ENCODE measurements at regions not wholly inside any gene's neighbourhood (a gene's known extent, or its start where the extent isn't known, plus 50 kb on each side); places are given as distances from the start of the nearest gene placed in this dataset.

GRCh38 chr12:42670719-42671118 lies 81.2 kb upstream of the PRICKLE1 start:
- no peak for DNase-seq (ENCODE audit: low read depth)

GRCh38 chr12:42669553-42669952 lies 80.0 kb upstream of the PRICKLE1 start:
- no peak for DNase-seq (ENCODE audit: low read depth)

- DNase-seq (ENCODE audit: low read depth), result no peak
These were observed 77.2 kb upstream of the PRICKLE1 start for GRCh38 chr12:42666671-42667243.

- DNase-seq (ENCODE audit: low read depth), result no peak
These were observed 74.1 kb upstream of the PRICKLE1 start for GRCh38 chr12:42663621-42664020.

GRCh38 chr12:42660968-42661937 lies 71.7 kb upstream of the PRICKLE1 start:
- DNase-seq (ENCODE audit: low read depth), result no peak

GRCh38 chr12:42660117-42660516 lies 70.6 kb upstream of the PRICKLE1 start:
- no peak for DNase-seq (ENCODE audit: low read depth)

- no peak for DNase-seq (ENCODE audit: low read depth)
These were observed 62.5 kb upstream of the PRICKLE1 start for GRCh38 chr12:42652048-42652447.

GRCh38 chr12:42648061-42648460 lies 58.5 kb upstream of the PRICKLE1 start:
- DNase-seq (ENCODE audit: low read depth), result no peak

GRCh38 chr12:42643881-42644579 lies 54.5 kb upstream of the PRICKLE1 start:
- no peak for DNase-seq (ENCODE audit: low read depth)

GRCh38 chr12:42641221-42641885 lies 51.8 kb upstream of the PRICKLE1 start:
- DNase-seq (ENCODE audit: low read depth), result no peak

- no peak for DNase-seq (ENCODE audit: low read depth)
These were observed 50.8 kb upstream of the PRICKLE1 start for GRCh38 chr12:42640391-42640790.

GRCh38 chr12:42639556-42639955 lies 50.0 kb upstream of the PRICKLE1 start:
- DNase-seq (ENCODE audit: low read depth), result no peak
